ENCODE measurements at regions not wholly inside any gene's neighbourhood (a gene's known extent, or its start where the extent isn't known, plus 50 kb on each side); places are given as distances from the start of the nearest gene placed in this dataset.

DNA sequence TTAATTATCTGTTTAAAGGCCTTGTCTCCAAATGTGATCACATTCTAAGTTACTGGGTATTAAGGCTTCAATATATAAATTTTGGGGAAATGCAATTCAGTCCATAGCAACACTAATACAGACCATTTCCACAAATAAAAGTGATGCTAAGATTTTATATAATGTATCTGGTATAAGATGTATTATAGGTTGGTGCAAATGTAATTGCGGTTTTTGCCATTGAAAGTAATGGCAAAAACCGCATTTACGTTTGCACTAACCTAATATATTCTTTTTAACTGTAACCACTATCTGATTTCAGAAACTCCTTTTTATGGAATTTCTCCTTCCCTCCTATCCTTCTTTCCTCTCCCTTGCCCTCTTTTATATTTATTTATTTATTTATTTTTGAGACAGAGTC lies 1020.6 kb downstream of the BCL11A start:
- no peak overlapping the region for H3K23ac ChIP-seq (ENCODE audit: insufficient read length)
- H2BK120ac ChIP-seq (replicated peaks; ENCODE audit: low read depth, low read length), result no peak overlapping the region
- H3K4me3 ChIP-seq (ENCODE audit: extremely low read depth in 1 of 4, insufficient read depth in 2 of 4, low read depth in 3 of 4, low read length in 4 of 4), result no peak overlapping the region
- ChIA-PET CTCF (ENCODE audit: partially characterized antibody) (interaction anchor here (0.6 kb wide), 1 partner anchor 739 kb away, joined by 3 read pairs; no protein-coding TSS in a partner anchor), POLR2A (ENCODE audit: partially characterized antibody) (no interaction called here)
- no peak overlapping the region for H4K5ac ChIP-seq (ENCODE audit: insufficient read length, low read depth, low read length)
- H3K14ac ChIP-seq (ENCODE audit: insufficient read length), result no peak overlapping the region
- H3K4ac ChIP-seq (replicated peaks; ENCODE audit: insufficient read length, low read depth, low read length), result no peak overlapping the region
- no peaks in the 10 kb centered on the region for H3K4me1 ChIP-seq (replicated peaks in 1 of 4; ENCODE audit: control insufficient read depth in 3 of 4, insufficient read depth in 4 of 4, low read length in 3 of 4)
- H2AK5ac ChIP-seq (ENCODE audit: low read depth, low read length), result no peak overlapping the region
- H3K9me3 ChIP-seq (ENCODE audit: insufficient read depth in 2 of 2, low read depth in 1 of 2, low read length in 1 of 2), result no peaks in the 10 kb centered on the region
- H2AFZ ChIP-seq (ENCODE audit: low read length), result no peak overlapping the region
- FAIRE-seq (no peak), DNase-seq (ENCODE audit: low read depth in 1 of 2, low spot score in 2 of 2) (no peak)
- no peak overlapping the region for H3K9ac ChIP-seq (replicated peaks in 1 of 4; ENCODE audit: extremely low read depth in 1 of 4, low read depth in 3 of 4, low read length in 3 of 4)
- no peak overlapping the region for H4K91ac ChIP-seq (replicated peaks; ENCODE audit: insufficient read length, low read length)
- no peaks in the 10 kb centered on the region for H4K20me1 ChIP-seq (replicated peaks in 1 of 2; ENCODE audit: control insufficient read depth in 1 of 2, insufficient read depth in 2 of 2, low read length in 2 of 2)
- no peak overlapping the region for H2BK12ac ChIP-seq (ENCODE audit: low read depth, low read length)
- 95% methylated on average over 3 of the region's 3 CpGs; no CpG with 5 or more reads in 1 of the 2 experiments for WGBS, 2 experiments (ENCODE audit: extremely low coverage in 1 of 2, insufficient coverage in 1 of 2, insufficient read length in 1 of 2, insufficient replicate concordance in 2 of 2, low coverage in 1 of 2, low lambda C conversion rate in 2 of 2, missing lambda C conversion rate in 1 of 2)
- no peak overlapping the region for H3K27ac ChIP-seq (ENCODE audit: low read depth, low read length)
- H3K27me3 ChIP-seq (replicated peaks in 1 of 4; ENCODE audit: control insufficient read depth in 3 of 4, extremely low read depth in 1 of 4, insufficient read depth in 3 of 4, low read length in 3 of 4), result no peaks in the 10 kb centered on the region
- no peaks in the 10 kb centered on the region for H3K79me2 ChIP-seq (ENCODE audit: control insufficient read depth in 1 of 2, insufficient read depth in 2 of 2, low read length in 2 of 2)
- no peaks in the 10 kb centered on the region for H3K36me3 ChIP-seq (ENCODE audit: control insufficient read depth in 2 of 4, insufficient read depth in 4 of 4, low read length in 3 of 4)
- no peak overlapping the region for H3K4me2 ChIP-seq (ENCODE audit: insufficient read depth in 1 of 2, low read depth in 2 of 2, low read length in 2 of 2)
- H2BK15ac ChIP-seq (ENCODE audit: low read length), result no peak overlapping the region
- no peak overlapping the region for H2BK20ac ChIP-seq (ENCODE audit: low read length)
- no peak overlapping the region for H2BK5ac ChIP-seq (ENCODE audit: low read depth, low read length)
- no peak for TF ChIP-seq KDM1A (IDR thresholded peaks at IDR 0.05; ENCODE audit: borderline replicate concordance, low read length)
- no peak for TF ChIP-seq GABPA (IDR thresholded peaks at IDR 0.05; ENCODE audit: borderline replicate concordance, insufficient read depth, low read length)
- TF ChIP-seq TCF12 (IDR thresholded peaks at IDR 0.05; ENCODE audit: low read depth, low read length), result no peak
- no peaks in the 10 kb centered on the region for H3K23me2 ChIP-seq (ENCODE audit: low read depth, low read length)
- no peak overlapping the region for H3K56ac ChIP-seq (replicated peaks; ENCODE audit: insufficient read length, low read depth, low read length)
- H4K8ac ChIP-seq (ENCODE audit: extremely low read depth, insufficient read depth, low read length), result no peak overlapping the region
- H3K79me1 ChIP-seq (ENCODE audit: low read depth, low read length), result no peaks in the 10 kb centered on the region
- no peak overlapping the region for H3K18ac ChIP-seq (ENCODE audit: extremely low read depth, low read length)
